ENCODE measurements at regions not wholly inside any gene's neighbourhood (a gene's known extent, or its start where the extent isn't known, plus 50 kb on each side); places are given as distances from the start of the nearest gene placed in this dataset.
"Not testable (repeated sequence)": the region's sequence is repeated elsewhere in the genome, so short reads cannot be mapped to it uniquely, and the experiment has no call there.

DNA sequence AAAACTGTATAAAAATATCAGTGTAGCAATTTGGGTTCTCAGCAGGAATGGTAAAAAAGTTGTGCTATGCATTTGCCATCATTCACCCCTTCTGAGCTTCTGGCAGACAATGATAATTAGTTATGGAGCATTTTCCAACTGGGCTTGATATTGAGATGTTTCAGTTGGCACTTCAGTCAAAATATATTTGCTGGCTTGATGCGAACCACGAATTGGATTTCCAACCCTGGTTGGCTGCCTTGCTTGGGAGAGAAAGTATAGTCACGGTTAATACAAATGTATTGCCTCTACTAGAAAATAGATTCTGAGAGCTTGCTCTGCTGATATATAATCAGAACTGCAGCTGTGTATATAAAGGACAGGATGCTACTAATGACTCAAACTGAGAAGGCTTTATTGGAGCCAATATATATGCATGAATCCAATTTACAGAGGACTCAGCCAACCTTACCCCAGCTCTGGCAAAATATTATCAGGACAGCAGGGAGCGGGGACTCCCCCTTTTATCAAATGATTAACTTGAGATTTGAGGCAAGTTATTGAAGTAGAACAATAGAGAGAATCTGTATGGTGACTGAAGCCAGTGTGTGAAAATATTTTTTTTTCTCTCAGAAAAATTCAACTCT is 219.8 kb upstream of the SMIM30 start:
- no peak for FAIRE-seq
- DNase-seq (ENCODE audit: extremely low spot score, insufficient read length, low read depth), result no peak

- DNase-seq (ENCODE audit: extremely low spot score, insufficient read length, low read depth); FAIRE-seq: not testable (repeated sequence)
These were observed 218.5 kb upstream of the SMIM30 start for GRCh38 chr7:113336838-113337237.

DNA sequence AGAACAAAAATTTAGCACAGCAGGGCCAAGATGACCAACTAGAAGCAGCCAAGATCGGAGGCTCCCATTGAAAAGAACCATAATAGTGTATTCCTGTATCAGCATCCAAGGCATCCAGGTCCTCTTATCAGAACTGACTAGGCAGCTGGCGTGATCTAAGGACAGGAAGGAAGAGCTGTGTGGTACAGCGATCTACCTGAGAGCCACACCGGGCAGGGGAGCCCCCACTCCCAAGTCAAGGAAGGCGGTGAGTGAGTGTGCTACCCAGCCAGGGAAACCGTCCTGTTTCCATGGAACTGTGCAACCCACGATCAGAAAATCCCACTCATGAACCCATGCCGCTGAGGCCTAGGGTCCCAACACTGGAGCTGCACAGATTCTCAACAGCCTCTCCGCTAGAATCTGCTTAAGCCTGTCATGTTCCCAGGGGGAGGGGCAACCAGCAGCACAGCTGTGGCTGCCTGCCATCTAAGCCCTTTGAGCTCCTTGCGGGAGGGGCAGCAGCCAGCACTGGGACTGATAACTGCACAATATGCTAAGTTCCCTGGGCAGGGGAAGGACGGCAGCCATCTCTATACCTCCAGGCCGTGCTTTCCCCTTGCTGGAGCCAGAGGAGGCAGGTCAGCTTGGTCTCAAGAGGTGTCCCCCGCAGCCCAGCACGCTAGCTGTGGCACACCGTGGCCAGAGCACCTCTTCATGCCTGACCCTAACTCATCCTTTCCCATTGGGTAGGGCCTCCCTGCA is 213.0 kb upstream of the SMIM30 start:
- FAIRE-seq, result no peak
- DNase-seq (ENCODE audit: extremely low spot score, insufficient read length, low read depth), result no peak

DNA sequence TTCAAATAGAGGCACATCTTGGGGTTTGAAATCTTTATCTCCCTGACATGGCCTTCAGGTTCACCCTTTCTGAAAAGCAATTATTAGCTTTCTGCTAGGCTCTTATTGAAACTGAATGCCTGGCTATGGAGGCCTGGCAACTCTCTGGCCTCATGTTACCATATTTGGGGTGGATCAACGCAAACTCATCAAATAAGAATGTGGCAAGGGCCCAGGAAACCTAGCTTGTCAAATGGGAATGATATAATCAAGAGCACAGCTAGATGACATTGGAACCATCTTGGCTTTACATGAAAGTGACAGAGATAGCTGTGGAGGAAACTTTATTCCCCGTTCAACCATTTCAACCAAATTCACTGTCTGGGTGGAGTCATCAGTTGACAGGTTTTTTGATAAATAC is 202.8 kb upstream of the SMIM30 start:
- DNase-seq (ENCODE audit: extremely low spot score, insufficient read length, low read depth) (no peak), FAIRE-seq (no peak)

DNA sequence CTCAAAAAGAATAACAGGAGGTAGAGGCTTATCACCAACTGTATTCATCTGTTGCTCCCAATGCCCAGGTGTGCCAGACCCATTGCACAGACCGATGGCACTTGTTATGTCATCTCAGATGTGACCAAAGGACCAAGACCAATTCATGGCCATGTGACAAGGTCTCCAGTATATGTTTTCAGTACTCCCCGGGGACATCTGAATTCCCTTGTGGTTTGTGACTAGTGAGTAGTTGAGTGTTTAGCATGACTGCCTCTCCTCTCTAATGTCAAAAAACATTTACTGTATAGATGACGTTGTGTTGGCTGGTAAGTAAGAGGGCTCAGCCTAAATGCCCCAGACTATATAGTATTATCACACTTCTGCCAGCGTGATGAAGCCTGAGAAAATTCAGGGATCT is 202.1 kb upstream of the SMIM30 start:
- FAIRE-seq (no peak), DNase-seq (ENCODE audit: extremely low spot score, insufficient read length, low read depth) (no peak)

GRCh38 chr7:113314594-113314993 is 196.2 kb upstream of the SMIM30 start:
- DNase-seq (ENCODE audit: extremely low spot score, insufficient read length, low read depth) (no peak), FAIRE-seq (no peak)

DNA sequence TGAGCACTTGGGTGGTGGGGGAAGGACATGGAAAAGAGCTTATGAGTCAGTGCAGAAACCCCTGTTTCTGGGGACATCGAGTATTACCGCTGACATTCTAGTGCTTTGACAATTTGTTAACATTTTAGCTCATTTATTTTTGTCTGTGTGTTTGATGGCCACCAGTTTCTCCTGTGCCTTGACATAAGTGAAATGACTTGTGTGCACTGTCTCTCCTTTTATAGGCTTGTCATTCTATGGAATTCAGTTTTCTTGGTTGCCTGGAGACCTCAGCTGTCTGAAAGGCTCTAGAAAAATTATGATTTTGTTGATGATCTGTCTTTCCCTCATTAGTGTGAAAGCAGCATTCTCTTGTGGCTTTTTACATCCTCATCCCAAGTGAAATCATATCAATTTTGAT is 190.0 kb upstream of the SMIM30 start:
- FAIRE-seq (no peak), DNase-seq (ENCODE audit: extremely low spot score, insufficient read length, low read depth) (no peak)

GRCh38 chr7:113307147-113307546 is 188.8 kb upstream of the SMIM30 start:
- no peak for DNase-seq (ENCODE audit: extremely low spot score, insufficient read length, low read depth)
- FAIRE-seq, result no peak

- FAIRE-seq (no peak), DNase-seq (ENCODE audit: extremely low spot score, insufficient read length, low read depth) (no peak)
These were observed 187.9 kb upstream of the SMIM30 start for GRCh38 chr7:113306302-113306701.

DNA sequence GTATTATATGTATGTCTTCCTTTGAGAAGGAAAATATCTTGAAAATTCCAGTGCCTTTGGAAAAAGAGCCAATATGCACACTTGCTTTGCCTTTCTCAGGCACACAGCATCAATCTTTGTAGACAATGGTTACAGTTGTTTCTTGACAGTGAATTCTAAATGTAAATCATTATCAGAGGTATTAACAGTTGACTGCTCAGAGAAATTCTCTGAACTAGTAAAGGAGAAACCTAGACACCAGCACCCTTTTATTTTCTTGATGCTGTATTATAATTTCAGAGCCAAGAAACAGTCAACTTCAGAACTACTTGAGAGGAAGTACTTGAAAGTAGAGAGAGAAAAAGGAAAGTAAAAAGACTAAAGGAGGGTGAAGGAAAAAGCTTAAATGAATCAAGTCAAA is 185.8 kb upstream of the SMIM30 start:
- DNase-seq (ENCODE audit: extremely low spot score, insufficient read length, low read depth), result no peak
- FAIRE-seq, result no peak

DNA sequence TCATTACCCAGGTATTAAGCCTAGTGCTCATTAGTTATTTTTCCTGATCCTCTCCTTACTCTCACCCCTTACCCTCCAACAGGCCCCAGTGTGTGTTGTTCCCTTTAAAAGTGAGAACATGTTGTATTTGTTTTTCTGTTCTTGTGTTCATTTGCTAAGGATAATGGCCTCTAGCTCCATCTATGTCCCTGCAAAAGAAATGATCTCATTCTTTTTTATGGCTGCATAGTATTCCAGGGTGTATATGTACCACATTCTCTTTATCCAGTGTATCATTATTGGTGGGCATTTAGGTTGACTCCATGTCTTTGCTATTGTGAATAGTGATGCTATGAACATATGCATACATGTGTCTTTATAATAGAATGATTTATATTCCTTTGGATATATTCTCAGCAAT is 185.0 kb upstream of the SMIM30 start:
- not testable (repeated sequence) for DNase-seq (ENCODE audit: extremely low spot score, insufficient read length, low read depth); FAIRE-seq

DNA sequence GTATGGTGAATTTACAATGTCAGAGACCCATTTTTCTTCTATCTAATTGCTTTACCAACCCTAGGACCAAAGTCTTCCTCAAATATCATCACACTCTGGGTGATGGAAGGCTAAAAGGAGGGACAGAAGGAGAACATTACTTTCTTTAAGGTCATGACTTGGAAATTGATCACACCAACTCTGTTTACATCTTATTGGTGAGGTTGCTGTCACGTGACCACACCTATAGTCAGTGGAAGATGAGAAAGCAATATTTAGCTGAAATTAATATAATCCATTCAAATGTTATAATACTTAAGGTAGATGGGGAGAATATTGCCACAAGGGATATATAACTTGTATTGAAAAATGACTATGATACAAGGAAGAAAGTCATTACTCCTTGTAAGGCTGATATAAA is 183.6 kb upstream of the SMIM30 start:
- DNase-seq (ENCODE audit: extremely low spot score, insufficient read length, low read depth) (no peak), FAIRE-seq (no peak)

DNA sequence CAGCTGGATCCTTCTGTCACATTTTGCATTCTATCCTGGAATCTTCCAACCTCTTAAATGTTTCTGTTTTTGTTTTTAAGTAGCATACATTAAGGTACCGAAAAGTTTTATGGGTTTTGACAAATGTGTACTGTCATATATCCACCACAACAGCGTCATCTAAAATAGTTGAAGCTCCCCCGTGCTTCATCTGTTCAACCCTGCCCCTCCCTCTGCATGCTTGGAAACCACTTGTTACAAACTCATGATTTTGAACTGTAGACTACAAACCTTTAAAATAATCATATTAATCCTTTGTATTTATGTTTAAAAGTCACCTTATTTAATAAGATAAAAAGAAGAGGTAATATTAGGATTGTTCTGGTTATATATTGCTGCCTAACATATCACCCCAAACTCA is 182.8 kb upstream of the SMIM30 start:
- FAIRE-seq (no peak), DNase-seq (ENCODE audit: extremely low spot score, insufficient read length, low read depth) (no peak)

GRCh38 chr7:113299748-113300147 is 181.4 kb upstream of the SMIM30 start:
- FAIRE-seq (no peak), DNase-seq (ENCODE audit: extremely low spot score, insufficient read length, low read depth) (no peak)

DNA sequence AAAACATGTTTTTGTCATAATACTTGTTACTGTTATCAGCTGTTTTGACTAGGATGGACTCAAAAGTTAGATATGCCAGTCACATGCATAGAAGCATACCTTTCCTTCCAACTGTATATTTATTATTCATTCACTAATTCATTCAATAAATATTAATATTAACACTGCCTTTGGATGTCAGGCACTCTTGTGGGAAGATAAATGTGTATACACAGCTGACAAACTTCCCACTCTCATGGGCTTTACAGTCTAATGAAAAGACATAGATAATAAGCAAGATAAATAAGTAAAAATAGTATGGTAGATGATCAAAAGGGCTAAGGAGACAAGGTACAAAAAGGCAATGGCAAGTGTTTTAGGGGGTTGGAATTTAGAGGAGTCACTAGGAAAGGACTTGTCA is 180.1 kb upstream of the SMIM30 start:
- DNase-seq (ENCODE audit: extremely low spot score, insufficient read length, low read depth), result no peak
- FAIRE-seq, result no peak

- FAIRE-seq, result no peak
- DNase-seq (ENCODE audit: extremely low spot score, insufficient read length, low read depth), result no peak
These were observed 176.4 kb upstream of the SMIM30 start for GRCh38 chr7:113294750-113295149.

DNA sequence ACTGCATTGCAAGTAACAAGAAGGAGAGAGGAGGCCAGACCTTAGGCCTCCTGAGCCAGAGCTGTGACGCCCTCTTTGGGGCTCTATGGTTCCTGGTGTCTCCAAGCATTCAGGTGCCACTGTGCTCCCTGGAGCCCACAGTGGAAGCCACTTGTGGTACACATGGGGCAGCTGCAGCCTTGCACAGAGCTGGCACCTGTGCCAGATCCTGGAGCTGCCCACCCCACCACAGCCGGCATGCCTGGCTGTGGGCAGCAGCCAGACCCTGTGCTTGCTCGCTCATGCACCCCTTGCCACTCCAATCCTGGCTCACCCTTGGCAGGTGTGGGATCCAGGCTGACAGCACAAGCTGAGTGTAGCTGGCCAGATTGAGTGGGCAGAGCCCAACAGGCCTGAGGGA is 173.8 kb upstream of the SMIM30 start:
- FAIRE-seq, result no peak
- DNase-seq (ENCODE audit: extremely low spot score, insufficient read length, low read depth), result no peak

DNA sequence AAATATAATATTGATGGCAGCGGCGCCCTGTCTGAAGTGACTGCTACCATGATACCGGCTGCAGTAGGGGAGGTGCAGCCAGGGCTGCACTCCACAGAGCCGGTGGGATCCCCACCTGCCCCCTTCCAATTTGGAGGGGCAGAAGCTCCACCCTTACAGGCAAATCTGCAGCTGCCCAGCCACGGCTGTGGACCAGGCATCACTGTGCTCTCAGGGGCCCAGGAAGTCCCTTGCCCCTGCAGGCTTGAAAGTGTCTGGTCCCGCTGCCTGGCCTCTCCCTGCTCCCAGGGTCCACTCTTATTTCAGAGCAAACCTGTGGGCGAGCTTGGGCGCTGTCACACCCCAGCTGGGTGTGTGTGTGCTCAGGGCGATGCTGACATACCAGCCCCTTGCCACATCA is 172.7 kb upstream of the SMIM30 start:
- FAIRE-seq (no peak), DNase-seq (ENCODE audit: extremely low spot score, insufficient read length, low read depth) (no peak)

- DNase-seq (ENCODE audit: extremely low spot score, insufficient read length, low read depth), result no peak
- FAIRE-seq, result no peak
These were observed 170.9 kb upstream of the SMIM30 start for GRCh38 chr7:113289140-113289740.

DNA sequence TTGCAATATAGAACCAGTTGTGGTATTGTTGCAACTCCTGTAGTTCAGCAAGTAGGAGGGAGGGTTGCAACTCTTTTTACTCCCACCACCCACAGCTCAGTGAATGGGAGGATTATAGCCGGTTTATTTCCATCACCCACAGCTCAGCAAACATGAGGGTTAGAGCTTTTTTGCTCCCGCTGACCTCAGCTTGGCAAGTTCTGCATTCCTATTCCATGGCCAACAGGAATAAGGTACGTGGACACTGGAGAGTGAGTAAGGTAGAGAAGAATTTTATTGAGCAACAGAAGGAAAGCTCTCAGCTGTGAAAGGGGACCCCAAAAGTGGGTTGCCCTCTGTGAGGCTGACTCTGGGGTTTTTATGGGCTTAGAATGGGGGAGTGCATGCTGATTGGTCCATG is 167.1 kb upstream of the SMIM30 start:
- no peak for DNase-seq (ENCODE audit: extremely low spot score, insufficient read length, low read depth)

GRCh38 chr7:113283861-113284260 is 165.5 kb upstream of the SMIM30 start:
- FAIRE-seq (no peak), DNase-seq (ENCODE audit: extremely low spot score, insufficient read length, low read depth) (no peak)

More for the DNA sequence above, 167.1 kb upstream of the SMIM30 start:
- no peak for FAIRE-seq

DNA sequence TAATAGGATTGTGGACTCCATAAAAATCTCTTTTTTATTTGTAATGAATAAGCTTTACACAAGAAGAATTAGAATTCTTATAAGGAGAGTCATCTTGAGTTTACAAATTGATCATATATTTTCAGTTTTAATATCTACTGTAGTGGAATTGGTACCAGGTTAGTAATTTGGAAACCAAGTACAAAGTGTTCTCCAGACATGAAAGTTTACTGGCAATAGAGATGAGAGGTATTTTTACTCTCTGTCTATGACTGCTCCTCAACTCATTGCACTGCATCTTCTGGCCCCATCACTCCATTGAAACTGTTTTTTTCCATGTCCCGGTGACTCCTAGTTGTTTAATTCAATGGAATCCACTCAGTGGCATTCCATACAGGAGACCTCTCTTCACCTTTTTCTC is 164.5 kb upstream of the SMIM30 start:
- FAIRE-seq, result no peak
- DNase-seq (ENCODE audit: extremely low spot score, insufficient read length, low read depth), result no peak

All from GM18507 (cell line).